ENCODE measurements at regions not wholly inside any gene's neighbourhood (a gene's known extent, or its start where the extent isn't known, plus 50 kb on each side); places are given as distances from the start of the nearest gene placed in this dataset.

GRCh38 chr7:138309186-138309585, 150.9 kb upstream of the TRIM24 start:
- no peaks in the 10 kb centered on the region for H3K36me3 ChIP-seq
- no peaks in the 10 kb centered on the region for H3K4me1 ChIP-seq (ENCODE audit: insufficient read depth)
- intact Hi-C loops (cut with DNase I): no loop called here
- 42 to 63% (median 63%) methylated on average over 2 of the region's 2 CpGs for WGBS, 3 donors
- H3K9me3 ChIP-seq: no peaks in the 10 kb centered on the region
- H3K27ac ChIP-seq: no peak overlapping the region
- no peak for TF ChIP-seq POLR2A (IDR thresholded peaks at IDR 0.05)
- no peak overlapping the region for H3K4me3 ChIP-seq
- no peak for DNase-seq
- no peaks in the 10 kb centered on the region for H3K27me3 ChIP-seq

- 73 to 91% (median 79%) methylated on average over 2 of the region's 2 CpGs for WGBS, 3 donors
- TF ChIP-seq POLR2A (IDR thresholded peaks at IDR 0.05): no peak
- TF ChIP-seq, protein P1, sequence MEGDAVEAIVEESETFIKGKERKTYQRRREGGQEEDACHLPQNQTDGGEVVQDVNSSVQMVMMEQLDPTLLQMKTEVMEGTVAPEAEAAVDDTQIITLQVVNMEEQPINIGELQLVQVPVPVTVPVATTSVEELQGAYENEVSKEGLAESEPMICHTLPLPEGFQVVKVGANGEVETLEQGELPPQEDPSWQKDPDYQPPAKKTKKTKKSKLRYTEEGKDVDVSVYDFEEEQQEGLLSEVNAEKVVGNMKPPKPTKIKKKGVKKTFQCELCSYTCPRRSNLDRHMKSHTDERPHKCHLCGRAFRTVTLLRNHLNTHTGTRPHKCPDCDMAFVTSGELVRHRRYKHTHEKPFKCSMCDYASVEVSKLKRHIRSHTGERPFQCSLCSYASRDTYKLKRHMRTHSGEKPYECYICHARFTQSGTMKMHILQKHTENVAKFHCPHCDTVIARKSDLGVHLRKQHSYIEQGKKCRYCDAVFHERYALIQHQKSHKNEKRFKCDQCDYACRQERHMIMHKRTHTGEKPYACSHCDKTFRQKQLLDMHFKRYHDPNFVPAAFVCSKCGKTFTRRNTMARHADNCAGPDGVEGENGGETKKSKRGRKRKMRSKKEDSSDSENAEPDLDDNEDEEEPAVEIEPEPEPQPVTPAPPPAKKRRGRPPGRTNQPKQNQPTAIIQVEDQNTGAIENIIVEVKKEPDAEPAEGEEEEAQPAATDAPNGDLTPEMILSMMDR (IDR thresholded peaks at IDR 0.05): no peak
- no peak for TF ChIP-seq EP300 (IDR thresholded peaks at IDR 0.05)
These were observed 146.3 kb upstream of the TRIM24 start for GRCh38 chr7:138313829-138314178.

DNA sequence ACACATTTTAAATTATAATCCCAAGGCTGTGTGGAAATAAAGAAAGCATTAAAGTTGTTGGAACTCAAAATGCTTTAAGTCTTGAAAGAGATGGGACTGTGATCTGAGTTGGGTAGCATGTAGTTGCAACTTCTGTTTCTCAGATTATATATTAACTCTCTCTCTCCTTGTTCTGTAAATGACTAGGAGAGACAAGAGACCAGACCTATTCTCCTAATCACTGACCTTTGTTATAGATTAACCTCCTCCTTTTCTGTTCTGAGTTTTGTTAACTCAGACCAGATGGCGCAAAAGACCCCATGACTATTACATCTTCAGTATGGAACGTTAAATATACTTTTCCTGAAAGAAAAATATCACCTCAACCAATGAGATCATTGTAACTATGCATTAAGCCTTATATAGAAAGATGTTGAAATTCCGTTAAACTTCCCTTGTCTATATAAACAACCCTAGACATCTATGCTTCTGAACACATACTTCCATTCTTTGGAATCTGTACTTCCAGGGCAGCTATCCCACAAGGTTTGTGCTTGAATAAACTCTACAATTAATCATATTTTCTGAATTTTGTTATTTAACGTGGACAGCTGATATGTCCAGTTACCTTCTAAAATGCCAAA, 143.5 kb upstream of the TRIM24 start:
- TF ChIP-seq EP300 (IDR thresholded peaks at IDR 0.05) (no peak), POLR2A (IDR thresholded peaks at IDR 0.05) (no peak)
- TF ChIP-seq, protein P1 (IDR thresholded peaks at IDR 0.05): no peak
- H3K4me3 ChIP-seq: no peak overlapping the region
- no peaks in the 10 kb centered on the region for H3K9me3 ChIP-seq
- H3K4me1 ChIP-seq (ENCODE audit: insufficient read depth): no peaks in the 10 kb centered on the region
- H3K27me3 ChIP-seq: no peaks in the 10 kb centered on the region
- 78 to 79% (median 78%) methylated on average over 4 of the region's 4 CpGs for WGBS, 3 donors
- intact Hi-C loops (cut with DNase I): no loop called here
- H3K36me3 ChIP-seq: no peaks in the 10 kb centered on the region
- no peak overlapping the region for H3K27ac ChIP-seq
- no peak for DNase-seq

More at GRCh38 chr7:138313829-138314178, 146.3 kb upstream of the TRIM24 start:
- Histone ChIP-seq H3K36me3 (no peaks in the 10 kb centered on the region), H3K27me3 (no peaks in the 10 kb centered on the region), H3K4me1 (ENCODE audit: insufficient read depth) (no peaks in the 10 kb centered on the region), H3K4me3 (no peak overlapping the region), H3K27ac (no peak overlapping the region), H3K9me3 (no peaks in the 10 kb centered on the region)
- peak in 1 of 5 donors; percentile 30 for DNase-seq
- intact Hi-C loops (cut with DNase I): no loop called here

GRCh38 chr7:138317044-138317596, 142.9 kb upstream of the TRIM24 start:
- no peaks in the 10 kb centered on the region for H3K36me3 ChIP-seq
- H3K27ac ChIP-seq: no peak overlapping the region
- intact Hi-C loops (cut with DNase I): no loop called here
- H3K4me1 ChIP-seq (ENCODE audit: insufficient read depth): no peaks in the 10 kb centered on the region
- no peaks in the 10 kb centered on the region for H3K27me3 ChIP-seq
- DNase-seq: no peak
- no peak overlapping the region for H3K4me3 ChIP-seq
- H3K9me3 ChIP-seq: no peaks in the 10 kb centered on the region
- 92 to 96% (median 95%) methylated on average over 5 of the region's 5 CpGs for WGBS, 3 donors
- TF ChIP-seq EP300 (IDR thresholded peaks at IDR 0.05): no peak
- TF ChIP-seq, protein P1 (IDR thresholded peaks at IDR 0.05): no peak
- no peak for TF ChIP-seq POLR2A (IDR thresholded peaks at IDR 0.05)

- no peaks in the 10 kb centered on the region for H3K36me3 ChIP-seq
- WGBS, 3 donors: 78 to 88% (median 81%) methylated on average over 6 of the region's 6 CpGs
- no peaks in the 10 kb centered on the region for H3K4me1 ChIP-seq (ENCODE audit: insufficient read depth)
- no peaks in the 10 kb centered on the region for H3K9me3 ChIP-seq
- no peaks in the 10 kb centered on the region for H3K27me3 ChIP-seq
- intact Hi-C loops (cut with DNase I): no loop called here
- DNase-seq: no peak
- no peak overlapping the region for H3K4me3 ChIP-seq
- H3K27ac ChIP-seq: no peak overlapping the region
- no peak for TF ChIP-seq EP300 (IDR thresholded peaks at IDR 0.05)
- TF ChIP-seq, protein P1 (IDR thresholded peaks at IDR 0.05): no peak
- no peak for TF ChIP-seq POLR2A (IDR thresholded peaks at IDR 0.05)
These were observed 135.1 kb upstream of the TRIM24 start for GRCh38 chr7:138324941-138325340.
